ENCODE measurements at regions not wholly inside any gene's neighbourhood (a gene's known extent, or its start where the extent isn't known, plus 50 kb on each side); places are given as distances from the start of the nearest gene placed in this dataset.

DNA sequence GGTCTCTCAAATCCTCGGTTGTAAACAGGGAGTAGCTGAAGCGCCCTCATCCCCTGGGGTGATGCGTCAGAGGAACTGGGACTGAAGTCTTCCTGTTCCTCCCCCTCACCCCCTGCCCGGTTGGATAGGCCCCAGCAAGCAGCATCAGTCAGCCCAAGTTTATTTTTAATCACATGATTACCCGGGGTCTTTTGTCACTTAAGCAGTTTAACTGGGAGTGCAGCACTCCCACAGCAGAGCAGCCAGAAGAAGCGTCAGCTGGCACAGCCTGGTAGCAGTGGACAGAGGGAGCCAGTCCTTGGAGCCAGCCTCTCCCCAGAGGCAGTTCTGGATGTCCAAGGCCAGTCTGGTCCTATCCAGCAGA is 342.1 kb downstream of the CTTN start:
- no peak for ATAC-seq
- intact Hi-C loops (cut with DNase I): no loop called here
- WGBS (ENCODE audit: insufficient coverage, low coverage, low lambda C conversion rate, missing lambda C conversion rate): 66% methylated on average over 2 of the region's 6 CpGs

GRCh38 chr11:70741085-70741484 is 342.8 kb downstream of the CTTN start:
- Histone ChIP-seq H3K4me3 (no peak overlapping the region), H3K27ac (no peak overlapping the region), H3K9me3 (no peaks in the 10 kb centered on the region), H3K27me3 (no peaks in the 10 kb centered on the region), H3K4me1 (no peaks in the 10 kb centered on the region), H3K36me3 (no peaks in the 10 kb centered on the region)
- WGBS (ENCODE audit: insufficient coverage, low coverage, low lambda C conversion rate, missing lambda C conversion rate): 94% methylated on average over 3 of the region's 3 CpGs
- no peak for ATAC-seq
- TF ChIP-seq CTCF (IDR thresholded peaks at IDR 0.05) (no peak), POLR2A (IDR thresholded peaks at IDR 0.05) (no peak)
- intact Hi-C loops (cut with DNase I): no loop called here
- DNase-seq: no peak

More for the DNA sequence above, 342.1 kb downstream of the CTTN start:
- no peak for TF ChIP-seq CTCF (IDR thresholded peaks at IDR 0.05)
- no peak for TF ChIP-seq POLR2A (IDR thresholded peaks at IDR 0.05)
- Histone ChIP-seq H3K9me3 (no peaks in the 10 kb centered on the region), H3K27me3 (no peaks in the 10 kb centered on the region), H3K4me3 (no peak overlapping the region), H3K4me1 (no peaks in the 10 kb centered on the region), H3K36me3 (no peaks in the 10 kb centered on the region), H3K27ac (no peak overlapping the region)
- DNase-seq: peak in 1 of 3 donors; percentile 3

DNA sequence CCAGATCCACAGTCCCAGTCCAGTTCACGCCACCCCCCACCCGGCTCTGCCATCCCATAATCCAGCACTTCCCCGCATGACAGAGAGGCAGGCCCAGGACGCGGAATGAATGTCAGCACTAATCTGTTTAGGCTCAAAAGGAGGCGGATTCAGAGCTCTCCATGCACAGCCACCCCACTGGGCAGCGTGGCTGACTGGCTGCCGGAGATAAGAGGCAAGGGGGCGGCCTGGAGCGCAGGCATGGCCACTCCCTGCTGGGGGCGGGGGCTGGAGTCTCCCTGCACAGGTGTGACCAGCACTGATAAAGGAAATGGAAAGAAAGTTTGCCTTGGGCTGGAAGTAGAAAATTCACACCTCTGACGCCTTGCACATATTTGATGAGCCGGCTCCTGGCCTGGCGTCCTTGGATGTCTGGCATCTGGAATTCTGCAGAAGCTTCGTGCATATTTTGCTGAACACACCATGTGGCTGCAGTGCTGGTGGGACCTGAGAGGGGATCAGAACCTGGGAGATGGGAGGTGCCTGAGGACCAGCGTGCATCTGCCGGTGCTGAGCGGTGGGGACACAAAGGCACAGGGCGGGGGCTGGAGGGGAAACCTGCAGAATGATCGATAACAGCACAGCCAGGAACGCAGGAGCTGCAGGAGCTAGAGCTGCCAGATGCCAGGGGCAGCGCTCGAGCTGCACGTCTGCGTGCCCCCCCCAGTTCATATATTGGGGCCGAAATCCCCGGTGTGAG is 344.4 kb downstream of the CTTN start:
- no peak for DNase-seq
- Histone ChIP-seq H3K4me3 (no peak overlapping the region), H3K36me3 (no peaks in the 10 kb centered on the region), H3K4me1 (no peaks in the 10 kb centered on the region), H3K27ac (no peak overlapping the region), H3K27me3 (no peaks in the 10 kb centered on the region), H3K9me3 (no peaks in the 10 kb centered on the region)
- no CpG with 5 or more reads among the region's 27 CpGs for WGBS (ENCODE audit: insufficient coverage, low coverage, low lambda C conversion rate, missing lambda C conversion rate)
- no peak for TF ChIP-seq CTCF (IDR thresholded peaks at IDR 0.05)
- ATAC-seq: peak in 1 of 4 donors; percentile 33
- intact Hi-C loops (cut with DNase I): no loop called here

DNA sequence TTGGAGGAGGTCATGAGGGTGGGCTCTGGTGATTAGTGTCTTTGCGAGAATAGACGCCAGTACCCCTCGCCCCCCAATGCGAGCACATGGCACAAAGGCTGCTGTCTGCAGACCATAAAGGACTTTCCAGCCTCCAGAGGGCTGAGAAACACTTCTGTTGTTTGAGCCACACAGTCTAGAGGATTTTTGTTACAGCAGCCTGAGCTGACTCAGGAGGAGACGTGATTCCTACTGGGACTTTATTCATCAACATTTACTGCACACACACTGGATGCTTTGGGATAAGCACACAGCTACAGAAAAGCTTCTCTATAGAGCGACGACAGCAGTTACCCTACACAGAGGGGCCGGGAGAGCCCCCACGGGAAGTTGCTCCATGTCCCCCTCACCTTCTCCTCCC is 345.0 kb downstream of the CTTN start:
- H3K4me1 ChIP-seq: no peaks in the 10 kb centered on the region
- no peak for ATAC-seq
- WGBS (ENCODE audit: insufficient coverage, low coverage, low lambda C conversion rate, missing lambda C conversion rate): 80% methylated on average over 1 of the region's 9 CpGs
- intact Hi-C loops (cut with DNase I): no loop called here
- no peaks in the 10 kb centered on the region for H3K9me3 ChIP-seq
- DNase-seq: no peak
- TF ChIP-seq CTCF (IDR thresholded peaks at IDR 0.05) (no peak), POLR2A (IDR thresholded peaks at IDR 0.05) (no peak)
- H3K36me3 ChIP-seq: no peaks in the 10 kb centered on the region
- H3K27me3 ChIP-seq: no peaks in the 10 kb centered on the region
- no peak overlapping the region for H3K4me3 ChIP-seq
- no peak overlapping the region for H3K27ac ChIP-seq
